ENCODE measurements at regions not wholly inside any gene's neighbourhood (a gene's known extent, or its start where the extent isn't known, plus 50 kb on each side); places are given as distances from the start of the nearest gene placed in this dataset.

- Histone ChIP-seq H2AFZ (ENCODE audit: low read length) (no peak overlapping the region), H3K36me3 (replicated peaks in 1 of 2; ENCODE audit: control insufficient read depth in 2 of 2, insufficient read depth in 2 of 2, low read length in 2 of 2) (no peaks in the 10 kb centered on the region), H4K91ac (ENCODE audit: low read depth, low read length, poor library complexity) (no peak overlapping the region), H3K18ac (ENCODE audit: low read length) (no peak overlapping the region), H4K8ac (ENCODE audit: low read depth, low read length) (no peak overlapping the region), H2BK12ac (ENCODE audit: low read length) (no peak overlapping the region), H3K9me3 (replicated peaks in 1 of 2; ENCODE audit: control insufficient read depth in 2 of 2, insufficient read depth in 1 of 2, low read depth in 1 of 2, low read length in 2 of 2) (peaks cover 4 to 6% of the 10 kb centered on the region in 2 donors), H2AK5ac (ENCODE audit: low read depth, low read length) (no peak overlapping the region), H3K79me1 (ENCODE audit: low read depth, low read length) (no peaks in the 10 kb centered on the region), H3K23ac (ENCODE audit: low read depth, low read length, poor library complexity) (no peak overlapping the region), H2BK15ac (ENCODE audit: low read length) (no peak overlapping the region), H3K14ac (ENCODE audit: low read length) (no peak overlapping the region), H2BK5ac (ENCODE audit: low read length) (no peak overlapping the region), H3K9ac (ENCODE audit: low read depth, low read length, poor library complexity) (no peak overlapping the region), H2BK120ac (ENCODE audit: low read depth, low read length) (no peak overlapping the region), H3K27ac (replicated peaks; ENCODE audit: low read length) (no peak overlapping the region), H3K4me1 (ENCODE audit: control insufficient read depth in 2 of 2, insufficient read depth in 1 of 2, low read depth in 1 of 2, low read length in 2 of 2) (no peaks in the 10 kb centered on the region), H3K4me2 (ENCODE audit: insufficient read depth, low read length, poor library complexity, severe bottlenecking) (no peak overlapping the region), H3K4ac (ENCODE audit: low read length) (no peak overlapping the region), H3K27me3 (ENCODE audit: control insufficient read depth in 3 of 3, insufficient read depth in 3 of 3, low read depth in 1 of 3, low read length in 3 of 3) (no peaks in the 10 kb centered on the region), H3K4me3 (ENCODE audit: low read length in 2 of 2) (peak overlapping the region in 1 of 2 donors; percentile 39)
- DNase-seq (ENCODE audit: low spot score): no peak
- WGBS, 2 donors (ENCODE audit: extremely low coverage in 2 of 2, insufficient read length in 2 of 2, insufficient replicate concordance in 1 of 2): no CpG with 5 or more reads among the region's 8 CpGs
Observed at GRCh38 chr4:123580981-123581664, 184.5 kb downstream of the SPRY1 start.

GRCh38 chr4:123581802-123582201 lies 185.2 kb downstream of the SPRY1 start:
- Histone ChIP-seq H3K14ac (ENCODE audit: low read length) (no peak overlapping the region), H3K79me1 (ENCODE audit: low read depth, low read length) (no peaks in the 10 kb centered on the region), H3K4ac (ENCODE audit: low read length) (no peak overlapping the region), H3K18ac (ENCODE audit: low read length) (no peak overlapping the region), H3K9ac (ENCODE audit: low read depth, low read length, poor library complexity) (no peak overlapping the region), H2BK120ac (ENCODE audit: low read depth, low read length) (no peak overlapping the region), H3K4me1 (ENCODE audit: control insufficient read depth in 2 of 2, insufficient read depth in 1 of 2, low read depth in 1 of 2, low read length in 2 of 2) (no peaks in the 10 kb centered on the region), H3K9me3 (replicated peaks in 1 of 2; ENCODE audit: control insufficient read depth in 2 of 2, insufficient read depth in 1 of 2, low read depth in 1 of 2, low read length in 2 of 2) (peaks cover 4 to 6% of the 10 kb centered on the region in 2 donors), H3K4me2 (ENCODE audit: insufficient read depth, low read length, poor library complexity, severe bottlenecking) (no peak overlapping the region), H2BK12ac (ENCODE audit: low read length) (no peak overlapping the region), H2AFZ (ENCODE audit: low read length) (no peak overlapping the region), H2BK5ac (ENCODE audit: low read length) (no peak overlapping the region), H2AK5ac (ENCODE audit: low read depth, low read length) (no peak overlapping the region), H2BK15ac (ENCODE audit: low read length) (no peak overlapping the region), H3K36me3 (replicated peaks in 1 of 2; ENCODE audit: control insufficient read depth in 2 of 2, insufficient read depth in 2 of 2, low read length in 2 of 2) (no peaks in the 10 kb centered on the region), H4K8ac (ENCODE audit: low read depth, low read length) (no peak overlapping the region), H3K27ac (replicated peaks; ENCODE audit: low read length) (no peak overlapping the region), H3K4me3 (ENCODE audit: low read length in 2 of 2) (no peak overlapping the region), H3K27me3 (ENCODE audit: control insufficient read depth in 3 of 3, insufficient read depth in 3 of 3, low read depth in 1 of 3, low read length in 3 of 3) (no peaks in the 10 kb centered on the region), H3K23ac (ENCODE audit: low read depth, low read length, poor library complexity) (no peak overlapping the region), H4K91ac (ENCODE audit: low read depth, low read length, poor library complexity) (no peak overlapping the region)
- DNase-seq (ENCODE audit: low spot score): no peak
- no CpG with 5 or more reads among the region's 3 CpGs for WGBS, 2 donors (ENCODE audit: extremely low coverage in 2 of 2, insufficient read length in 2 of 2, insufficient replicate concordance in 1 of 2)

GRCh38 chr4:123583043-123583442 lies 186.4 kb downstream of the SPRY1 start:
- no peak overlapping the region for H2BK120ac ChIP-seq (ENCODE audit: low read depth, low read length)
- H2BK5ac ChIP-seq (ENCODE audit: low read length): no peak overlapping the region
- H3K79me1 ChIP-seq (ENCODE audit: low read depth, low read length): no peaks in the 10 kb centered on the region
- no peak overlapping the region for H3K23ac ChIP-seq (ENCODE audit: low read depth, low read length, poor library complexity)
- H3K4me3 ChIP-seq (ENCODE audit: low read length in 2 of 2): no peak overlapping the region
- no peak overlapping the region for H3K4ac ChIP-seq (ENCODE audit: low read length)
- H3K36me3 ChIP-seq (replicated peaks in 1 of 2; ENCODE audit: control insufficient read depth in 2 of 2, insufficient read depth in 2 of 2, low read length in 2 of 2): no peaks in the 10 kb centered on the region
- no peak for DNase-seq (ENCODE audit: low spot score)
- no peak overlapping the region for H3K14ac ChIP-seq (ENCODE audit: low read length)
- H2AFZ ChIP-seq (ENCODE audit: low read length): no peak overlapping the region
- no CpG with 5 or more reads among the region's 2 CpGs for WGBS, 2 donors (ENCODE audit: extremely low coverage in 2 of 2, insufficient read length in 2 of 2, insufficient replicate concordance in 1 of 2)
- H3K27me3 ChIP-seq (ENCODE audit: control insufficient read depth in 3 of 3, insufficient read depth in 3 of 3, low read depth in 1 of 3, low read length in 3 of 3): no peaks in the 10 kb centered on the region
- peaks cover 4 to 6% of the 10 kb centered on the region in 2 donors for H3K9me3 ChIP-seq (replicated peaks in 1 of 2; ENCODE audit: control insufficient read depth in 2 of 2, insufficient read depth in 1 of 2, low read depth in 1 of 2, low read length in 2 of 2)
- no peak overlapping the region for H2BK15ac ChIP-seq (ENCODE audit: low read length)
- H3K4me2 ChIP-seq (ENCODE audit: insufficient read depth, low read length, poor library complexity, severe bottlenecking): no peak overlapping the region
- H2BK12ac ChIP-seq (ENCODE audit: low read length): no peak overlapping the region
- H3K4me1 ChIP-seq (ENCODE audit: control insufficient read depth in 2 of 2, insufficient read depth in 1 of 2, low read depth in 1 of 2, low read length in 2 of 2): no peaks in the 10 kb centered on the region
- no peak overlapping the region for H3K27ac ChIP-seq (replicated peaks; ENCODE audit: low read length)
- H3K9ac ChIP-seq (ENCODE audit: low read depth, low read length, poor library complexity): no peak overlapping the region
- H4K8ac ChIP-seq (ENCODE audit: low read depth, low read length): no peak overlapping the region
- no peak overlapping the region for H4K91ac ChIP-seq (ENCODE audit: low read depth, low read length, poor library complexity)
- H2AK5ac ChIP-seq (ENCODE audit: low read depth, low read length): no peak overlapping the region
- H3K18ac ChIP-seq (ENCODE audit: low read length): no peak overlapping the region

- Histone ChIP-seq H3K9me3 (replicated peaks in 1 of 2; ENCODE audit: control insufficient read depth in 2 of 2, insufficient read depth in 1 of 2, low read depth in 1 of 2, low read length in 2 of 2) (peaks cover 4 to 6% of the 10 kb centered on the region in 2 donors), H4K8ac (ENCODE audit: low read depth, low read length) (no peak overlapping the region), H2BK120ac (ENCODE audit: low read depth, low read length) (no peak overlapping the region), H2BK15ac (ENCODE audit: low read length) (no peak overlapping the region), H3K27ac (replicated peaks; ENCODE audit: low read length) (no peak overlapping the region), H2BK5ac (ENCODE audit: low read length) (no peak overlapping the region), H3K14ac (ENCODE audit: low read length) (no peak overlapping the region), H3K18ac (ENCODE audit: low read length) (no peak overlapping the region), H3K4ac (ENCODE audit: low read length) (no peak overlapping the region), H3K4me1 (ENCODE audit: control insufficient read depth in 2 of 2, insufficient read depth in 1 of 2, low read depth in 1 of 2, low read length in 2 of 2) (no peaks in the 10 kb centered on the region), H3K79me1 (ENCODE audit: low read depth, low read length) (no peaks in the 10 kb centered on the region), H3K4me3 (ENCODE audit: low read length in 2 of 2) (no peak overlapping the region), H3K9ac (ENCODE audit: low read depth, low read length, poor library complexity) (no peak overlapping the region), H3K23ac (ENCODE audit: low read depth, low read length, poor library complexity) (no peak overlapping the region), H3K36me3 (replicated peaks in 1 of 2; ENCODE audit: control insufficient read depth in 2 of 2, insufficient read depth in 2 of 2, low read length in 2 of 2) (no peaks in the 10 kb centered on the region), H2BK12ac (ENCODE audit: low read length) (no peak overlapping the region), H4K91ac (ENCODE audit: low read depth, low read length, poor library complexity) (no peak overlapping the region), H2AK5ac (ENCODE audit: low read depth, low read length) (no peak overlapping the region), H2AFZ (ENCODE audit: low read length) (no peak overlapping the region), H3K27me3 (ENCODE audit: control insufficient read depth in 3 of 3, insufficient read depth in 3 of 3, low read depth in 1 of 3, low read length in 3 of 3) (no peaks in the 10 kb centered on the region), H3K4me2 (ENCODE audit: insufficient read depth, low read length, poor library complexity, severe bottlenecking) (no peak overlapping the region)
- peak; percentile 9 for DNase-seq (ENCODE audit: low spot score)
- no CpG with 5 or more reads among the region's 2 CpGs for WGBS, 2 donors (ENCODE audit: extremely low coverage in 2 of 2, insufficient read length in 2 of 2, insufficient replicate concordance in 1 of 2)
Observed at GRCh38 chr4:123585111-123585510, 188.5 kb downstream of the SPRY1 start.
